ENCODE measurements at regions not wholly inside any gene's neighbourhood (a gene's known extent, or its start where the extent isn't known, plus 50 kb on each side); places are given as distances from the start of the nearest gene placed in this dataset.

GRCh38 chr7:10739401-10739800 is 234.3 kb upstream of the PHF14 start:
- Mint-ChIP-seq H3K27ac (ENCODE audit: unreplicated experiment) (no peak overlapping the region), H3K9me3 (ENCODE audit: unreplicated experiment) (no peaks in the 10 kb centered on the region), H3K27me3 (ENCODE audit: unreplicated experiment) (no peaks in the 10 kb centered on the region), H3K4me3 (ENCODE audit: unreplicated experiment) (no peak overlapping the region), H3K4me1 (ENCODE audit: unreplicated experiment) (no peaks in the 10 kb centered on the region), H3K36me3 (ENCODE audit: low read depth, unreplicated experiment) (no peaks in the 10 kb centered on the region)
- TF ChIP-seq CTCF (IDR thresholded peaks at IDR 0.05; ENCODE audit: unreplicated experiment) = no peak
- DNase-seq (ENCODE audit: low spot score) = no peak

GRCh38 chr7:10740805-10741204 is 232.9 kb upstream of the PHF14 start:
- Mint-ChIP-seq H3K9me3 (ENCODE audit: unreplicated experiment) (no peaks in the 10 kb centered on the region), H3K27ac (ENCODE audit: unreplicated experiment) (no peak overlapping the region), H3K4me3 (ENCODE audit: unreplicated experiment) (no peak overlapping the region), H3K27me3 (ENCODE audit: unreplicated experiment) (peaks cover 1% of the 10 kb centered on the region), H3K36me3 (ENCODE audit: low read depth, unreplicated experiment) (no peaks in the 10 kb centered on the region), H3K4me1 (ENCODE audit: unreplicated experiment) (no peaks in the 10 kb centered on the region)
- no peak for TF ChIP-seq CTCF (IDR thresholded peaks at IDR 0.05; ENCODE audit: unreplicated experiment)
- no peak for DNase-seq (ENCODE audit: low spot score)

- Mint-ChIP-seq H3K27ac (ENCODE audit: unreplicated experiment) (no peak overlapping the region), H3K4me3 (ENCODE audit: unreplicated experiment) (no peak overlapping the region), H3K9me3 (ENCODE audit: unreplicated experiment) (peaks cover 6% of the 10 kb centered on the region), H3K36me3 (ENCODE audit: low read depth, unreplicated experiment) (no peaks in the 10 kb centered on the region), H3K4me1 (ENCODE audit: unreplicated experiment) (no peaks in the 10 kb centered on the region), H3K27me3 (ENCODE audit: unreplicated experiment) (no peaks in the 10 kb centered on the region)
- no peak for TF ChIP-seq CTCF (IDR thresholded peaks at IDR 0.05; ENCODE audit: unreplicated experiment)
- DNase-seq (ENCODE audit: low spot score) = no peak
Observed at GRCh38 chr7:10756981-10757380, 216.7 kb upstream of the PHF14 start.

GRCh38 chr7:10759120-10759519 is 214.6 kb upstream of the PHF14 start:
- DNase-seq (ENCODE audit: low spot score) = no peak
- Mint-ChIP-seq H3K4me1 (ENCODE audit: unreplicated experiment) (no peaks in the 10 kb centered on the region), H3K9me3 (ENCODE audit: unreplicated experiment) (peaks cover 6% of the 10 kb centered on the region), H3K27ac (ENCODE audit: unreplicated experiment) (no peak overlapping the region), H3K36me3 (ENCODE audit: low read depth, unreplicated experiment) (no peaks in the 10 kb centered on the region), H3K27me3 (ENCODE audit: unreplicated experiment) (no peaks in the 10 kb centered on the region), H3K4me3 (ENCODE audit: unreplicated experiment) (no peak overlapping the region)
- no peak for TF ChIP-seq CTCF (IDR thresholded peaks at IDR 0.05; ENCODE audit: unreplicated experiment)

- Mint-ChIP-seq H3K27me3 (ENCODE audit: unreplicated experiment) (no peaks in the 10 kb centered on the region), H3K36me3 (ENCODE audit: low read depth, unreplicated experiment) (no peaks in the 10 kb centered on the region), H3K4me3 (ENCODE audit: unreplicated experiment) (no peak overlapping the region), H3K4me1 (ENCODE audit: unreplicated experiment) (no peaks in the 10 kb centered on the region), H3K9me3 (ENCODE audit: unreplicated experiment) (no peaks in the 10 kb centered on the region), H3K27ac (ENCODE audit: unreplicated experiment) (no peak overlapping the region)
- no peak for DNase-seq (ENCODE audit: low spot score)
- no peak for TF ChIP-seq CTCF (IDR thresholded peaks at IDR 0.05; ENCODE audit: unreplicated experiment)
Observed at GRCh38 chr7:10767771-10768170, 205.9 kb upstream of the PHF14 start.

All from endothelial cell (in vitro differentiated cells).